ENCODE measurements at regions not wholly inside any gene's neighbourhood (a gene's known extent, or its start where the extent isn't known, plus 50 kb on each side); places are given as distances from the start of the nearest gene placed in this dataset.

GRCh38 chr2:62564380-62565137, 58.6 kb upstream of the TMEM17 start:
- H3K27me3 Mint-ChIP-seq (ENCODE audit: low read depth) = peaks cover 1% of the 10 kb centered on the region
- TF ChIP-seq, protein P1, sequence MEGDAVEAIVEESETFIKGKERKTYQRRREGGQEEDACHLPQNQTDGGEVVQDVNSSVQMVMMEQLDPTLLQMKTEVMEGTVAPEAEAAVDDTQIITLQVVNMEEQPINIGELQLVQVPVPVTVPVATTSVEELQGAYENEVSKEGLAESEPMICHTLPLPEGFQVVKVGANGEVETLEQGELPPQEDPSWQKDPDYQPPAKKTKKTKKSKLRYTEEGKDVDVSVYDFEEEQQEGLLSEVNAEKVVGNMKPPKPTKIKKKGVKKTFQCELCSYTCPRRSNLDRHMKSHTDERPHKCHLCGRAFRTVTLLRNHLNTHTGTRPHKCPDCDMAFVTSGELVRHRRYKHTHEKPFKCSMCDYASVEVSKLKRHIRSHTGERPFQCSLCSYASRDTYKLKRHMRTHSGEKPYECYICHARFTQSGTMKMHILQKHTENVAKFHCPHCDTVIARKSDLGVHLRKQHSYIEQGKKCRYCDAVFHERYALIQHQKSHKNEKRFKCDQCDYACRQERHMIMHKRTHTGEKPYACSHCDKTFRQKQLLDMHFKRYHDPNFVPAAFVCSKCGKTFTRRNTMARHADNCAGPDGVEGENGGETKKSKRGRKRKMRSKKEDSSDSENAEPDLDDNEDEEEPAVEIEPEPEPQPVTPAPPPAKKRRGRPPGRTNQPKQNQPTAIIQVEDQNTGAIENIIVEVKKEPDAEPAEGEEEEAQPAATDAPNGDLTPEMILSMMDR (conservative IDR thresholded peaks at IDR 0.05) = no peak
- H3K9me3 Mint-ChIP-seq = no peaks in the 10 kb centered on the region
- H3K27ac Mint-ChIP-seq (ENCODE audit: unreplicated experiment) = no peak overlapping the region
- no peak overlapping the region for H3K4me3 Mint-ChIP-seq
- H3K4me1 Mint-ChIP-seq = peaks cover 3% of the 10 kb centered on the region
- H3K36me3 Mint-ChIP-seq (ENCODE audit: low read depth) = no peaks in the 10 kb centered on the region
- no peak for DNase-seq (ENCODE audit: low read depth, low spot score)

GRCh38 chr2:62561586-62561985, 55.6 kb upstream of the TMEM17 start:
- no peak for DNase-seq (ENCODE audit: low read depth, low spot score)
- Mint-ChIP-seq H3K4me3 (no peak overlapping the region), H3K36me3 (ENCODE audit: low read depth) (peaks cover 3% of the 10 kb centered on the region), H3K27ac (ENCODE audit: unreplicated experiment) (no peak overlapping the region), H3K27me3 (ENCODE audit: low read depth) (no peaks in the 10 kb centered on the region), H3K4me1 (no peaks in the 10 kb centered on the region), H3K9me3 (peaks cover 7% of the 10 kb centered on the region)
- TF ChIP-seq, protein P1 (conservative IDR thresholded peaks at IDR 0.05) = no peak

- Mint-ChIP-seq H3K36me3 (ENCODE audit: low read depth) (peaks cover 3% of the 10 kb centered on the region), H3K4me3 (no peak overlapping the region), H3K27me3 (ENCODE audit: low read depth) (no peaks in the 10 kb centered on the region), H3K9me3 (peaks cover 7% of the 10 kb centered on the region), H3K27ac (ENCODE audit: unreplicated experiment) (no peak overlapping the region), H3K4me1 (peaks cover under 1% of the 10 kb centered on the region)
- no peak for DNase-seq (ENCODE audit: low read depth, low spot score)
- TF ChIP-seq, protein P1 (conservative IDR thresholded peaks at IDR 0.05) = no peak
These were observed 53.6 kb upstream of the TMEM17 start for GRCh38 chr2:62559582-62559981.

DNA sequence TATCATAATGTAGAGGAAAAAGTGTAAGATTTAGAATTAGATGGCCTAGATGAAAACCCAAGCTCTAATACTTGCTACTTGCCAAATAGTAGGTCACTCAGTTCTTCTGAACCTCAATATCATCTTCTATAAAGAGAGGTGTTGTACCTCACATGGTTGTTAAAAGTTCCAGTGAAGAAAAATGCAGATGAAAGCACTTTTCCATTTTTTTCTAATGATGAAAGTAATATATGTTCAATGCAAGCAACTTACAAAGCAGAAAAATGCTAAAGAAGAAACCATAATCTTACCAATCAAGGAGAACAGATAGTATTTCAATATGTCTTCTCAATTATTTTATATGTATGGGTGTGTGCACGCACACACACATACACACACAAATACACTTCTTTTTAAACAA, 52.7 kb upstream of the TMEM17 start:
- TF ChIP-seq, protein P1 (conservative IDR thresholded peaks at IDR 0.05) = no peak
- Mint-ChIP-seq H3K4me1 (peaks cover 5% of the 10 kb centered on the region), H3K27ac (ENCODE audit: unreplicated experiment) (no peak overlapping the region), H3K4me3 (no peak overlapping the region), H3K27me3 (ENCODE audit: low read depth) (no peaks in the 10 kb centered on the region), H3K9me3 (peaks cover 7% of the 10 kb centered on the region), H3K36me3 (ENCODE audit: low read depth) (peaks cover 3% of the 10 kb centered on the region)
- DNase-seq (ENCODE audit: low read depth, low spot score) = no peak

DNA sequence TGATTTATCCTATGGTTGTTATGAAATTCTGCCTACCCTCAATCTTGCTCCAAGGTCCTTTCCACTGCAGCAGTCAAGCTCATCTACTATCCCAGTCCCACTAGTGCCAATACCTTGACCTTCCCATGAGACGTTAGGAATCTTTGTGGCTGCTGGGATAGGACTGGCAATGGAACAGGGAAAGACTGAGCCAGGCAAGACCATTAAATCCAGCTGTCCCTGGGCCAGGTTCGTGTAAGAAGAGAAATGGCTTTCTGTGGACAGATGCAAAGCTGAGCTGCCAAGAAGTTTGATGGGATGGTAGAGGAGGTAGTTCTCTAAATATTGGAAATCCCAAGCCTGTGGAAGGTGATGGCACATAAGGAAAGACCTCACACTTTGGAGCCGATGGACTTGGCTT, 50.1 kb upstream of the TMEM17 start:
- Mint-ChIP-seq H3K27me3 (ENCODE audit: low read depth) (no peaks in the 10 kb centered on the region), H3K36me3 (ENCODE audit: low read depth) (peaks cover 3% of the 10 kb centered on the region), H3K4me3 (no peak overlapping the region), H3K4me1 (peaks cover 5% of the 10 kb centered on the region), H3K27ac (ENCODE audit: unreplicated experiment) (no peak overlapping the region), H3K9me3 (peaks cover 7% of the 10 kb centered on the region)
- TF ChIP-seq, protein P1 (conservative IDR thresholded peaks at IDR 0.05) = no peak
- no peak for DNase-seq (ENCODE audit: low read depth, low spot score)

Measured in neural crest cell (in vitro differentiated cells).